GM21423 (cell line): ENCODE measurements at regions not wholly inside any gene's neighbourhood (a gene's known extent, or its start where the extent isn't known, plus 50 kb on each side); places are given as distances from the start of the nearest gene placed in this dataset.
"Not testable (repeated sequence)": the region's sequence is repeated elsewhere in the genome, so short reads cannot be mapped to it uniquely, and the experiment has no call there.

ENCODE experiments used
- ATAC-seq: cut with Tn5 transposase; IDR thresholded peaks from one replicate; pipeline ENCODE4 v1.9.1; 2021; ENCODE audit warnings: mild to moderate bottlenecking, moderate library complexity; ENCODE audit not compliant: unreplicated experiment

- no peak for ATAC-seq
Measured at GRCh38 chr5:124103671-124104070, 591.7 kb downstream of the CSNK1G3 start.

GRCh38 chr5:124103056-124103455 is 591.1 kb downstream of the CSNK1G3 start:
- ATAC-seq: not testable (repeated sequence)

- ATAC-seq: no peak
Measured at GRCh38 chr5:124102486-124102885, 590.5 kb downstream of the CSNK1G3 start.

GRCh38 chr5:124093658-124094057 is 581.7 kb downstream of the CSNK1G3 start:
- no peak for ATAC-seq

- ATAC-seq: no peak
Measured at GRCh38 chr5:124090115-124090514, 578.1 kb downstream of the CSNK1G3 start.

GRCh38 chr5:124089578-124089977 is 577.6 kb downstream of the CSNK1G3 start:
- ATAC-seq: no peak

- no peak for ATAC-seq
Measured at GRCh38 chr5:124088289-124089032, 576.5 kb downstream of the CSNK1G3 start.

- ATAC-seq: no peak
Measured at GRCh38 chr5:124087752-124088151, 575.8 kb downstream of the CSNK1G3 start.

- no peak for ATAC-seq
Measured at GRCh38 chr5:124080256-124080655, 568.3 kb downstream of the CSNK1G3 start.

- ATAC-seq: no peak
Measured at GRCh38 chr5:124079062-124079461, 567.1 kb downstream of the CSNK1G3 start.

GRCh38 chr5:124074500-124074899 is 562.5 kb downstream of the CSNK1G3 start:
- no peak for ATAC-seq

GRCh38 chr5:124072570-124072969 is 560.6 kb downstream of the CSNK1G3 start:
- no peak for ATAC-seq

- no peak for ATAC-seq
Measured at GRCh38 chr5:124071039-124071438, 559.1 kb downstream of the CSNK1G3 start.

- no peak for ATAC-seq
Measured at GRCh38 chr5:124065508-124065907, 553.5 kb downstream of the CSNK1G3 start.

- ATAC-seq: no peak
Measured at GRCh38 chr5:124064956-124065355, 553.0 kb downstream of the CSNK1G3 start.

GRCh38 chr5:124061663-124062062 is 549.7 kb downstream of the CSNK1G3 start:
- ATAC-seq: no peak

GRCh38 chr5:124061068-124061430 is 549.1 kb downstream of the CSNK1G3 start:
- no peak for ATAC-seq

- ATAC-seq: no peak
Measured at GRCh38 chr5:124060413-124061067, 548.6 kb downstream of the CSNK1G3 start.

GRCh38 chr5:124060011-124060410 is 548.0 kb downstream of the CSNK1G3 start:
- no peak for ATAC-seq

- no peak for ATAC-seq
Measured at GRCh38 chr5:124059200-124059599, 547.2 kb downstream of the CSNK1G3 start.

- ATAC-seq: no peak
Measured at GRCh38 chr5:124057724-124058231, 545.8 kb downstream of the CSNK1G3 start.

- peak; percentile 65 for ATAC-seq
Measured at GRCh38 chr5:124056991-124057723, 545.2 kb downstream of the CSNK1G3 start.
